ENCODE measurements at regions not wholly inside any gene's neighbourhood (a gene's known extent, or its start where the extent isn't known, plus 50 kb on each side); places are given as distances from the start of the nearest gene placed in this dataset.

GRCh38 chr17:69928611-69929010, 146.4 kb upstream of the KCNJ16 start:
- TF ChIP-seq CTCF (IDR thresholded peaks at IDR 0.05; ENCODE audit: low read depth, low read length, missing control alignments): no peak
- no peak for DNase-seq (ENCODE audit: extremely low read depth, low read depth)
- H3K4me3 ChIP-seq (replicated peaks; ENCODE audit: low read depth, low read length): no peak overlapping the region

- H3K4me3 ChIP-seq (replicated peaks; ENCODE audit: low read depth, low read length): no peak overlapping the region
- TF ChIP-seq CTCF (IDR thresholded peaks at IDR 0.05; ENCODE audit: low read depth, low read length, missing control alignments): no peak
- no peak for DNase-seq (ENCODE audit: extremely low read depth, low read depth)
These were observed 138.0 kb upstream of the KCNJ16 start for GRCh38 chr17:69936996-69937395.

- no peak for TF ChIP-seq CTCF (IDR thresholded peaks at IDR 0.05; ENCODE audit: low read depth, low read length, missing control alignments)
- no peak overlapping the region for H3K4me3 ChIP-seq (replicated peaks; ENCODE audit: low read depth, low read length)
- DNase-seq (ENCODE audit: extremely low read depth, low read depth): no peak
These were observed 132.0 kb upstream of the KCNJ16 start for GRCh38 chr17:69943058-69943457.

- DNase-seq (ENCODE audit: extremely low read depth, low read depth): no peak
- no peak for TF ChIP-seq CTCF (IDR thresholded peaks at IDR 0.05; ENCODE audit: low read depth, low read length, missing control alignments)
- no peak overlapping the region for H3K4me3 ChIP-seq (replicated peaks; ENCODE audit: low read depth, low read length)
These were observed 130.6 kb upstream of the KCNJ16 start for GRCh38 chr17:69944406-69944805.

GRCh38 chr17:69945698-69946185, 129.3 kb upstream of the KCNJ16 start:
- DNase-seq (ENCODE audit: extremely low read depth, low read depth): no peak
- H3K4me3 ChIP-seq (replicated peaks; ENCODE audit: low read depth, low read length): no peak overlapping the region
- TF ChIP-seq CTCF (IDR thresholded peaks at IDR 0.05; ENCODE audit: low read depth, low read length, missing control alignments): no peak

GRCh38 chr17:69947027-69947759, 127.8 kb upstream of the KCNJ16 start:
- no peak for TF ChIP-seq CTCF (IDR thresholded peaks at IDR 0.05; ENCODE audit: low read depth, low read length, missing control alignments)
- no peak for DNase-seq (ENCODE audit: extremely low read depth, low read depth)
- H3K4me3 ChIP-seq (replicated peaks; ENCODE audit: low read depth, low read length): no peak overlapping the region

- DNase-seq (ENCODE audit: extremely low read depth, low read depth): no peak
These were observed 126.6 kb upstream of the KCNJ16 start for GRCh38 chr17:69948406-69948805.

More at GRCh38 chr17:69948406-69948805, 126.6 kb upstream of the KCNJ16 start:
- H3K4me3 ChIP-seq (replicated peaks; ENCODE audit: low read depth, low read length): no peak overlapping the region
- TF ChIP-seq CTCF (IDR thresholded peaks at IDR 0.05; ENCODE audit: low read depth, low read length, missing control alignments): no peak

All from HFF-Myc (cell line).